ENCODE measurements at regions not wholly inside any gene's neighbourhood (a gene's known extent, or its start where the extent isn't known, plus 50 kb on each side); places are given as distances from the start of the nearest gene placed in this dataset.
"Not testable (repeated sequence)": the region's sequence is repeated elsewhere in the genome, so short reads cannot be mapped to it uniquely, and the experiment has no call there.

DNA sequence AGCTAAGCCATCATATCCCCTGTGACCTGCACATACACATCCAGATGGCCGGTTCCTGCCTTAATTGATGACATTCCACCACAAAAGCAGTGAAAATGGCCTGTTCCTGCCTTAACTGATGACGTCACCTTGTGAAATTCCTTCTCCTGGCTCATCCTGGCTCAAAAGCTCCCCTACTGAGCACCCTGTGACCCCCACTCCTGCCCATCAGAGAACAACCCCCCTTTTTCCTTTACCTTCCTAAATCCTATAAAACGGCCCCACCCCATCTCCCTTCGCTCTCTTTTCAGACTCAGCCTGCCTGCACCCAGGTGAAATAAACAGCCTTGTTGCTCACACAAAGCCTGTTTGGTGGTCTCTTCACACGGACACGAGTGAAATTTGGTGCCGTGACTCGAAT lies 543.8 kb upstream of the HTR2C start:
- DNase-seq (ENCODE audit: low spot score); ATAC-seq; intact Hi-C loops (cut with DNase I): not testable (repeated sequence)

DNA sequence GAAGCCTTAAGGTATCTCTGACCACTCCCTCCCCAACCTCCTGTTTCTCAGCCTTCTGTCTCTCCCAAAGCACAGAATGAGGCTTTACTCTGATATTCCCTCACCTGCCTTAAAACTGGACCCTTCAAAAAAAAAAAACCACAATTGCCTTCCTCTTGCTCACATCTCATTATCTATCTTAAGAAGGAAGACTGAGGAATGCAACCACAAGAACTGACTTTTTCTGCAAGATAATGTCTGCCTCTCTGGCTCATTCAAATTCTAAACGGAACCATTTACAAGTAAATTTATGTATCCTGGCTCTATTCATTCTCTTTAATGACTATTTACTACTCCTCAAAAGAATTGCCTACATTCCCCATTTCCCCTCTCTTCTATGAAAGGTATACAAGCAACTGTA lies 545.5 kb upstream of the HTR2C start:
- intact Hi-C loops (cut with DNase I), result no loop called here
- DNase-seq (ENCODE audit: low spot score) (no peak), ATAC-seq (no peak)

DNA sequence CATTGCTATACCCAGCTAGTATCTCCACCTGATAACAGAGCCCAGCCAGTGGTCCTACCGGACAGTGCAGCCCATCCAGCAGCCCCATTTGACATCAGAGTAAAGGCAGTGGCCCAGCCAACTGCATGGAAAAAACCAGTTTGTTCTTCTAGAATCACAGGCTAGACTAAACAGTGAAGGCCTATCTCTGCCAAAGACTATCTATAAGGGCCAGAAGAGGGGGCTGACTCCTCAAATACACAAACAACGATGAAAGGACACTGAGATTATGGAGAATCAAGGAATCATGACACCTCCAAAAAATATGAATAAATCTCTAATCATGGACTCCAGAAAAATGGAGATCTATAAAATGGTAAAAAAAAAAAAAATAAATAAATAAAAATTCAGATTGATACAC lies 546.4 kb upstream of the HTR2C start:
- DNase-seq (ENCODE audit: low spot score), result no peak
- ATAC-seq, result no peak
- intact Hi-C loops (cut with DNase I), result no loop called here

DNA sequence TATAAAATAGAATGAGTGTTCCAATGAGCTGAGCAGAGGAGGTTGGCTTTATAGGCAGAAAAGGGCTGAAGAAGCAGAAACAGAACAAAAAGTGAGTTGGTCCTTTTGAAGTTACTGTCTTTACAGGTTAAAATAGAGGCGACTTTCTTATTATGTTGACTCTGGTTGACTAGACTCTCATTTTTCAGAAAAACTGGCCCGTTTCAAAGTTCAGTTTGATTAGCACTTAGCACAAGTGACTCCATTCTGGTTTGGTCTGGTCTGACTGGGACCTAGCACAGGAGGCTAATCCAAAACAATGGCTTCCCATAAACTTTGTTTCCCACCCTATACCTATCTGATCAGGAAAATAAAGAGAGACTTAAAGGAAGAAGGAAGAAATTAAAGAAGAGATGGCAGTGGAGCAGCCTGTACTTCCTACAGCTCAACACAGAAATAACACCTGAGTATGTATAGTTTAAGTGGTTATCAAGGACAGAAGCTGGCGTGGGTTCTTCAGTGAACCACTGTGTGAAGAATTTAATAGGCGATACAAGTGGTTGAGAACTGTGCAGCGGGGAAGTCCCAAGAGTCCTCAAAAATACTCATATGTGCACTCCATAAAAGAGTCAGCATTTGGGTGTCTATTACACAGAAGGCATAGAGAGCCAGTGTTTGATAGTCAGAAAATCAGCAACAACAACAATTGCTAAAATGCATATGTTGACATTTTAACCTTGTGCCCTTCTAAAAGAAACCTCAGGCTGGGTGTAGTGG lies 554.8 kb upstream of the HTR2C start:
- DNase-seq (ENCODE audit: low spot score) (no peak), ATAC-seq (no peak)
- intact Hi-C loops (cut with DNase I), result no loop called here

DNA sequence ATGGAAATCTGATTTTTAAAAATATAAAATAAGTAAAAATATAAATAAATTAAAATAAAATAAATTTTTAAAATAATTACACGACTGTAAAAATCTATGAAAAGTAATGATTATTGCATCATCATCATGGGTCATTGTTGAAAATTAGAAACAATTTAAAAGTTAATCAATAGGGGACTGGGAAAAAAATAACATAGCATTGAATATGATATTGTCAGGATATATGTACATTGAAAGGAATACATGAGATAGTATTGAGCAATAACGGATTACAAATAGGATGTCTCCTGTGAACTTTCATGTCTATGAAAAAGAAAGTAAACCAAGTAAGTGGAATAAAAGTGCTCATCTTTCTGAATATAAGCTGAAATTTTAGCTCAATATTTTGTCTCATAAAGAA lies 566.8 kb upstream of the HTR2C start:
- no peak for ATAC-seq
- intact Hi-C loops (cut with DNase I), result no loop called here
- DNase-seq (ENCODE audit: low spot score), result no peak

DNA sequence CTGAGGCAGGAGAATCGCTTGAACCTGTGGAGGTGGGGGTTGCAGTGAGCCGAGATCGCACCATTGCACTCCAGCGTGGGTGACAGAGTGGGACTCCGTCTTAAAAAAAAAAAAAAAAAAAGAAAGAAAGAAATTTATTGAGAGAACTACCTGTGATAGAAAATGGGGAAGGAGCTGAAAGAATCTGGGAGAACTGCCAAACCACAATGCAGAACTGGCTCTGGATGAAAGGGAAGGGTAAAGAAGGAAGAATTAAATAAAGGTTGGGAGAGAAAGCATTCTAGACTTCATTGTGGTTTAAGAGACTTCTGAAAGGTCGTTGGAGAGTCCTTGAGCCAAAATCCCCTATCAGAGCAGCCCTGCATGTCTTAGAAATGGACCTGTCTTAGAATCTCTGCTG lies 567.9 kb upstream of the HTR2C start:
- intact Hi-C loops (cut with DNase I), result no loop called here

DNA sequence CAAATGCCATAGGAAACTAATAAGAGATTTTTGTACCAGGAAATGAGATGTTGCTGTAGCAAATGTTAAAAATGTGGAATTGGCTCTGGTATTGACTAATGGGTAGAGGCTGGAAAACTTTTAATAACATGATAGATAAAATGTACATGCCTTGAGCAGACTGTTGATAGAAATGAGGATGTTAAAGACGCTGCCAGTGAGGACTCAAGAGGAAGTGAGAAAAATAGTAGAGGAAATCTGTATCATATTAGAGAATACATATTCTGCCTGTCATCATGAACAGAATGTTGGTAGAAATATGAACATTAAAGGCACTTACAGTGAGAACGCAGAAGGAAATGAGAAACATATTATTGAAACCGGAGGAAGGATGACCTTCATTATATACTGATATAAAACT lies 577.2 kb upstream of the HTR2C start:
- intact Hi-C loops (cut with DNase I), result no loop called here
- DNase-seq (ENCODE audit: low spot score) (no peak), ATAC-seq (no peak)

More for the DNA sequence above, 567.9 kb upstream of the HTR2C start:
- DNase-seq (ENCODE audit: low spot score) (no peak), ATAC-seq (no peak)

DNA sequence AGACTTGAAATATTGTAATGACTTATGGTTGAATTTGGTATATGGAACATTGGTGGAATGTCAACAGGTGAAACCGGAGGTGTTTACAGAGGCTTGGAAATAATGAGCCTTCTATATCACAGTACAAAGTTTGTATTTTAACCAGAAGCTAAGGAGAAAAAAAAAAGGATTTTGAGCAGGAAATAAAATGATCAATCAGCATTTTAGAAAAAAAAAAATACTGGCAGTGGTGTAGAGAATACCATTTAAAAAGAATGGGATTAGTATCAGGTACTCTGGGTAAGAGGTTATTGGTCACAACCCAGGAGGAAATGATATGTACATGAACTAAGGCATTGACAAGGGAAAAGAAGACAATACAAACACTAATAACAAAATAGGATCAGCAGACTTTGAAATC lies 587.1 kb upstream of the HTR2C start:
- intact Hi-C loops (cut with DNase I), result no loop called here
- no peak for DNase-seq (ENCODE audit: low spot score)
- no peak for ATAC-seq

DNA sequence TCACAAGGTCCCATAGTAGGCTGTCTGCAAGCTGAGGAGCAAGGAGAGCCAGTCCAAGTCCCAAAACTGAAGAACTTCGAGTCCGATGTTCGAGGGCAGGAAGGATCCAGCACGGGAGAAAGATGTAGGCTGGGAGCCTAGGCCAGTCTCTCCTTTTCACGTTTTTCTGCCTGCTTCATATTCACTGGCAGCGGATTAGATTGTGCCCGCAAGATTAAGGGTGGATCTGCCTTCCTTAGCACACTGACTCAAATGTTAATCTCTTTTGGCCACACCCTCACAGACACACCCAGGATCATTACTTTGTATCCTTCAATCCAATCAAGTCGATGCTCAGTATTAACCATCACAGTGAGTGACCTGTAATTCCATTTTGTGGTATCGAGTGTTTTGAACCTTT lies 592.2 kb upstream of the HTR2C start:
- intact Hi-C loops (cut with DNase I); ATAC-seq; DNase-seq (ENCODE audit: low spot score): not testable (repeated sequence)

DNA sequence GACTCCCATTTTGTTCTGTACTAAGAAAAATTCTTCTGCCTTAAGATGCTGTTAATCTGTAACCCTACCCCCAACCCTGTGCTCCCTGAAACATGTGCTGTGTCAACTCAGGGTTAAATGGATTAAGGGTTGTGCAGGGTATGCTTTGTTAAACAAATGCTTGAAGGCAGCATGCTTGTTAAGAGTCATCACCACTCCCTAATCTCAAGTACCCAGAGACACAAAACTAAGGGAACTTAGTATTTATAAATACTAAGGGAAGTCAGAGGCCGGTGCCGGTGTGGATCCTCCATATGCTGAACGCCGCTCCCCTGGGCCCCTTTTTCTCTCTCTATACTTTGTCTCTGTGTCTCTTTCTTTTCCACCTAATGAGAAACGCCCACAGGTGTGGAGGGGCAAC lies 593.2 kb upstream of the HTR2C start:
- DNase-seq (ENCODE audit: low spot score); ATAC-seq; intact Hi-C loops (cut with DNase I): not testable (repeated sequence)

DNA sequence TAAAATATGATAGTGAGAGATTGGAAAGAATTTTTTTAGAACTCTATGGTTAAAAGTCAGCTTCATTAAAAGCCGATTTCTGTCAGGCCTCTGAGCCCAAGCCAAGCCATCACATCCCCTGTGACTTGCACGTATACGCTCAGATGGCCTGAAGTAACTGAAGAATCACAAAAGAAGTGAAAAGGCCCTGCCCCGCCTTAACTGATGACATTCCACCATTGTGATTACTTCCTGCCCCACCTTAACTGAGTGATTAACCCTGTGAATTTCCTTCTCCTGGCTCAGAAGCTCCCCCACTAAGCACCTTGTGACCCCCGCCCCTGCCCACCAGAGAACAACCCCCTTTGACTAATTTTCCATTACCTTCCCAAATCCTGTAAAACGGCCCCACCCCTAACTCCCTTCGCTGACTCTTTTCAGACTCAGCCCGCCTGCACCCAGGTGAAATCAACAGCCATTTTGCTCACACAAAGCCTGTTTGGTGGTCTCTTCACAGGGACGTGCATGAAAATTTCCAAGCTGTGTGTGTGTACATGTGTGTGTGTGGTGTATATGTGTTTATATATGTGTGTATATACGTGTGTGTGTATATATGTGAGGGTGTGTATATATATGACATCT lies 595.5 kb upstream of the HTR2C start:
- ATAC-seq; DNase-seq (ENCODE audit: low spot score); intact Hi-C loops (cut with DNase I): not testable (repeated sequence)

DNA sequence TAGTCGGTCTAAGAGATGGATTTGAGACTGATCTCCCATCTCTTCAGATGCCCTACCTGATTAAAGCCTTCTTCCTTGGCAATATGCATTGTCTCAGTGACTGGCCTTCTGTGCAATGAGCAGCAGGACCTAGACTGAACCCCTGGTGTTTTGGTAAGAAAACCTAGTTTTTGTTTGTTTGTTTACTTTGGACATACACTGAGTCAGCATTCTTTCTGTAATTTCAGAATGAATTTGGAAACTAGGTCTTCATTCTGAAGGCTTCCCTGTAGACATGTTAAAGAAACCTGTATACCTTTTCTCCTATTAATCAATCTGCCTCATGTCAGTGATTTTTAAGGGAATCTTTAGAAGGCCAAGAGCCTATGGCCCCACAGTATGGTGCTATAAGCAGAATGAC lies 597.5 kb upstream of the HTR2C start:
- DNase-seq (ENCODE audit: low spot score) (no peak), ATAC-seq (no peak)
- intact Hi-C loops (cut with DNase I), result no loop called here

DNA sequence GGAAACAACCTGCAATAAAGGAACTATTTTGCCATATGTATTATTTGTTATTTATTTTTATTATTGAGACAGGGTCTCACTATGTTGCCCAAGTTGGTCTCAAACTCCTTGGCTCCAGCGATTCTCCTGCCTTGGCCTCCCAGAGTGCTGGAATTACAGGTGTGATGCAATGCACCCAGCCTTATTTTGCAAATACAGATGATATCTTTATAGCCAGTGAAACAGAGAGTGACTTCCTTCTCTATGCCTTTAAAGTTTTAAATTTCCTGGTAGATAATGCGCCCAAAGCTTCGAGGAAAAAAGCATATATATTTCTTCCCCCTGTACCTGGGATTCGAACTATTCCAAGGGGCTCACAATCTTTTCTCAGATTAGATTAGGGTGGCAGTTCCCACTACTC lies 601.1 kb upstream of the HTR2C start:
- DNase-seq (ENCODE audit: low spot score) (no peak), ATAC-seq (no peak)
- intact Hi-C loops (cut with DNase I), result no loop called here

DNA sequence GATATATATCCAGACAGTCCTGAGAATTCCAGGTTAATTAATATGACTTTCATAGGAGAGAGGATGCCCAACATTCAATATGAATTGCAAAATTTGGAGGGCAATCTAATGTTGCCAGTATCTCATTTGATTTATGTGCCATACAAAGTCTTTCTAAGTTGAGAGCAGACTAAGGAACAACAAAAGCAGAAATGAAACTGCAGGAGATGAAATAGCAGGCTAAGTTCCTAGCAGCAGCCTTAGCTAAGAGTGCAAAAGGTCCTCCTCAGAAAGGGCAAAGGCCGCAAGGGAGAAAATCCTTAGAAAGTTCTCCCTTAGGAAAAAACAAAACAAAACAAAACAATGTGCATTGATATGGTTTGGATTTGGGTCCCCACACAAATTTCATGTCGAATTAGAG lies 602.9 kb upstream of the HTR2C start:
- intact Hi-C loops (cut with DNase I), result no loop called here
- DNase-seq (ENCODE audit: low spot score) (no peak), ATAC-seq (no peak)

DNA sequence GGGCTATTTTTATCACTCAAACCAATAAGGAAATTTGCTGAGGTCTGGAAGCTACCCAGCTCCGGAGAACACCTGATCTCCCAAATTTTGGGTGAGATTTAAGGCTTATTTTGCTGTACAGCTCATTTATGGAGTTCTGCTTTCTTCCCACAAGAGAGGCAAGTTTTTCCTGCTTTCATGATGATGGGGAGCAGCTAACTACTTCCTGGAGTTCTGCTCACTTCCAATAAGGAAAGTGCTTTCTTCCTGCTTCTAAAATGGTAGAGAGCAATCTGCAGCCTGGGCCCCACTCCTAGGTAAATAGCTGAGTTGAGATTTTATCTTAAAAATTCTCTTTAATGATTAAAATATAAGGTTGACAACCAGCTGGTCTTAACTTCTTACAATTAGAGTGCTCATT lies 606.0 kb upstream of the HTR2C start:
- intact Hi-C loops (cut with DNase I), result no loop called here
- no peak for ATAC-seq

DNA sequence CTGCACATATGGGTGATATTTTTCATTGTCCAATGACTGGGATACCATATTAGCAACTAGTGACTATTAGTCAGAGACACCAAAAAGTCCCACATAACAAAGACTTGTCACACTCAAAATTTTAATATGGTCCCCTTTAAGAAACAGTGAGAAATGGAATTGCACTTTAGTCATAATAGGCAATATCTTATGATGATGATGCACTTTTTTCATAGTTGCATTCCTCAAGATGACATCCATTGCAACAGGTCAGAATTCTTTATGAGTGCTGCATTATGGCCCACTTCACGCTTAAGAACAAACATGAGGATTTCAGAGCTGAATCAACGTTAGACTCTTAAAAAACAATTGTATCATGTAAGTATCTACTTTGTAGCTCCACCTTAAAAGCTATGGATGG lies 608.4 kb upstream of the HTR2C start:
- intact Hi-C loops (cut with DNase I), result no loop called here
- ATAC-seq (no peak), DNase-seq (ENCODE audit: low spot score) (no peak)

More for the DNA sequence above, 606.0 kb upstream of the HTR2C start:
- DNase-seq (ENCODE audit: low spot score), result no peak

DNA sequence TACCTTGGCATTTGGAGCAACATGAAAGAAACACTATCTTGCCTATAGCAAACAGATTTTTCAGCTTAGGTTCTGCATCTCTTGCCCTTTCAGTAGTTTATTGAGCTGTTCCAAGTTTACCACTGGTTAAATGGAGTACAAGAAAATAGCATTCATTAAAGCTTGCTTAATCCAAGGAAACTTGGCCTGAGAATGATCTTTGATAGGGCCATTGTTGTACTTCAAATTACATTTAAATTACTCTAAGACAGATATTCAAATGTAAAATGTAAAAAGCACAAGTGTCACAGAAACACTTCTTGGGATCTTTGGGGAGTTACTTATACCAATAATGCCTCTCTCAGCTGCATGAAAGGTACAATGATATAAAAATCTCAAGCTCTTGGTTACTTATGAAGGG lies 609.0 kb upstream of the HTR2C start:
- no peak for ATAC-seq
- intact Hi-C loops (cut with DNase I), result no loop called here

DNA sequence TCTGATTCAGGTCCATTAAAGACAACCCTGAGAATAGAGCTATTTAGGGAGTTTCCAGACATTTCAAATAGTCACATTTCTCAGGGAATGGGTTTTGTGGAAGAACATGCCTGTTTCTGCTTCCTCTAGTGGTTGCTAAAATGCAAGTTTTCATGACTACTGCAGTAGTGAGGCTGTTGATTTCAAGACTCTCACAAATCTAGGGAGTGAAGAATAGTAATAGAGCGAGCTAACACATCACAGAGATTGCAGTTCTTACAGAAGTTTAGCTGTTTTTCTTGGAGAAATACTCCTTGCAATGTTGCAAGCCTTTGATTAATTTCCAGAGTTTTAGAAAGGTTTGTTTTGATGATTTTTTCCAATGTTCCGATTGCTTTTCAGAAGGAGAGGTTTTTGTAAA lies 610.2 kb upstream of the HTR2C start:
- intact Hi-C loops (cut with DNase I), result no loop called here
- peak; percentile 70 for ATAC-seq

More for the DNA sequence above, 609.0 kb upstream of the HTR2C start:
- DNase-seq (ENCODE audit: low spot score), result no peak

DNA sequence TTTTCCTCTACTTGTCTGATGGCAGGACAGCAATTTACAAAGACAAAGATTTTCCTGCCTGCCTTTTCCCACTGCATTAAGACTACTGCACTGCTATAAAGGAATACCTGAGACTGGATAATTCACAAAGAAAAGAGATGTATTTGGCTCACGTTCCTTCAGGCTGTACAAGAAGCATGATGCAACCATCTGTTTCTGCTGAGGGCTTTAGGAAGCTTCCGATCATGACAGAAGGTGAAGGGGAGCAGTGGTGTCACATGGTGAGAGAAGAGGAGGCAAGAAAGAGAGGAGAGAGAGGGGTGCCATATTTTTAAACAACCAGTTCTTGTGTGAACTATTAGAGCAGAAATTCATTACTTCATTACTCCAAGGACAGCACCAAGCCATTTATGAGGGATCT lies 617.1 kb upstream of the HTR2C start:
- intact Hi-C loops (cut with DNase I), result no loop called here
- no peak for ATAC-seq
- DNase-seq (ENCODE audit: low spot score), result no peak

More for the DNA sequence above, 610.2 kb upstream of the HTR2C start:
- no peak for DNase-seq (ENCODE audit: low spot score)

DNA sequence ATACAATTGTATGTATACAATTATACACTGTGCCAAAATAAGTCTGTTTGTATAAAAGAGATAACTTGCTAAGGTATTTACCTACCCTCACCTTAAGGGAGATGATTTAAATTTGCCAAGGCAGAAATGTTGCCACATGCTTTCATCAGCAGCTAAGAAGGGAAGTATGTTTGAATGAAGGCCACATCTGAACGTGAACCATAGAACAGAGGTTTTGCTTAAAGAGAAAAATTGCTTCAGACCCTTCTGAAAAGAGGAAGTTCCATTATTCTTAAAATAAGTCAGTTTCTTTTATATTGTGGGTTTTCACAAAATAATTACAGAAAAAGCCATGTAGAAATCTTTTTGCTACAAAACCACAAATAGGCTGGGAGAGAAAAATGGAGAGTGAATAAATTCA lies 621.5 kb upstream of the HTR2C start:
- no peak for DNase-seq (ENCODE audit: low spot score)
- ATAC-seq, result no peak
- intact Hi-C loops (cut with DNase I), result no loop called here

Measured in sciatic nerve (tissue), 2 donors.